ENCODE measurements at regions not wholly inside any gene's neighbourhood (a gene's known extent, or its start where the extent isn't known, plus 50 kb on each side); places are given as distances from the start of the nearest gene placed in this dataset.
"Not testable (repeated sequence)": the region's sequence is repeated elsewhere in the genome, so short reads cannot be mapped to it uniquely, and the experiment has no call there.

DNA sequence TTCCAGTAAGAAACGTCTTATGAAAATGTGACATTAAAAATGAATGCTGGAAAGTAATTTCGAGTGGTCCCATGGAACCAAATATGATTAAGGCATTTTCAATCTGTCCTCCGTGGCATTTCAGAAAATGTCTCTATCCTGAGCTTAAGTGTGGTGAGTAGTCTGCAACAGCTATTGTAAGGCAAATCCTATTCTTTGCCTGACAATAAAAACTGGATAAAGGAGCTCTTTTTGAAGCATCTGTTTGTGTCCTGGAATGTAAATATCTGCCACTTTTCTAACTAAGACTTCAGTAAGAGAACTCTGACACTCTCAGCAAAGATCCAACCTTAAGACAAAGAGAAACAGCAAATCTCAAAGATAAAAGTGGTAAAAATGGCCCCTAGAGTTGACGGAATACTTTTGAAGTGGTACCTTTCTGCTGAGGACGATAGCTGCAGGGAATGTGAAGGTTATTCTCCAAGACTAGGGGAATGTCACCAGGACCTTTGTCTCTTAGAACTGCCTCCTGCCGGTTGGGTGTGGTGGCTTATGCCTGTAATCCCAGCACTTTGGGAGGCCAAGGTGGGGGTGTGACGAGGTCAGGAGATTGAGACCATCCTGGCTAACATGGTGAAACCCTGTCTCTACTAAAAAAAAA lies 486.7 kb upstream of the ZP4 start:
- DNase-seq (ENCODE audit: low read depth) = no peak

DNA sequence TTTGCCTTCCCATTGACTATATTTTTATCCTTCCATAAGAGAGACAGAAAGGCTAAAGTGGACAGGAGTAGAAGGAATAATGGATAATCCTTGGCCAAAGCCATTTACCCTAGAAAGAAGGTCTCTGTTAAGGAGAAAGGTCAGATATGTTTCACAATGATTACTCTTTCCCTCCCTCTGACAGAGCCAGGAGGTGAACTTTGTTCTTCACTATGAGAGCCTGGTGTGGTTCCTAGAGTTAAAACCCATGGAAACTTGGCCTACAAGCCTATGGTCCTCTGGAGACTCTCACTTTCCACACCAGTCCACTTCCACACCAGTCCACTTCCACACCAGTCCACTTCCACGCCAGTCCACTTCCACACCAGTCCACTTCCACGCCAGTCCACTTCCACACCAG lies 479.9 kb upstream of the ZP4 start:
- DNase-seq (ENCODE audit: low read depth) = no peak

- no peak for DNase-seq (ENCODE audit: low read depth)
Observed at GRCh38 chr1:238364214-238364892, 473.6 kb upstream of the ZP4 start.

DNA sequence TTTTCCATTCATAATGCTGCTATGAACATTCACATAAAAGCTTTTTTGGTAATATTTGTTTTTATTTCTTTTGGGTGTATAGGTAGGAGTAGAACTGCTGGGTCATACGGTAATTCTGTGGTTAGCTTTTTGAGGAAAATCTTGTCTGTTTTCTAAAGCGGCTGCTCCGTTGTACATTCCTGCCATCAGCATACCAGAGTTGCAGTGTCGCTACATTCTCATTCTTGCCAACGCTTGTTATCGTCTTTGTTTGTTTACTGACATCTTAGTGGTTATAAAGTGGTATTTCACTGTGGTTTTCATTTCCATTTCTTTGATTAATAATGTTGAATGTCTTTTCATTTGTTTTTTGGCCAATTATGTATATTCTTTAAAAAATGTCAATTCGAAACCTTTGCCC lies 469.8 kb upstream of the ZP4 start:
- no peak for DNase-seq (ENCODE audit: low read depth)

- DNase-seq (ENCODE audit: low read depth) = no peak
Observed at GRCh38 chr1:238350471-238350870, 459.7 kb upstream of the ZP4 start.

DNA sequence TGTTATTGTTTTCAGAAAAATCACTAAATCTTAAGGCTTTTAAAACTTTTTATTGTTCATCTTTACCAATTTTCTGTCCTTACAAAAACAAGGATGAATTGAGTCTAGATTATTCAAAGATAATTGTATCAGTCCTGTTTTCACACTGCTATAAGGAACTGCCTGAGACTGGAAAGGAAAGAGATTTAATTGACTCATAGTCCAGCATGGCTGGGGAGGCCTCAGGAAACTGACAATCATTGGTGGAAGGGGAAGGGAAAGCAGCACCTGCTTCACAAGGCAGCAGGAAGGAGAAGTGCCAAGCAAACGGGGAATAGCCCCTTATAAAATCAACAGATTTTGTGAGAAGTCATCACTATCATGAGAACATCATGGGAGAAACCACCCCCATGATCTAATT lies 455.6 kb upstream of the ZP4 start:
- no peak for DNase-seq (ENCODE audit: low read depth)

DNA sequence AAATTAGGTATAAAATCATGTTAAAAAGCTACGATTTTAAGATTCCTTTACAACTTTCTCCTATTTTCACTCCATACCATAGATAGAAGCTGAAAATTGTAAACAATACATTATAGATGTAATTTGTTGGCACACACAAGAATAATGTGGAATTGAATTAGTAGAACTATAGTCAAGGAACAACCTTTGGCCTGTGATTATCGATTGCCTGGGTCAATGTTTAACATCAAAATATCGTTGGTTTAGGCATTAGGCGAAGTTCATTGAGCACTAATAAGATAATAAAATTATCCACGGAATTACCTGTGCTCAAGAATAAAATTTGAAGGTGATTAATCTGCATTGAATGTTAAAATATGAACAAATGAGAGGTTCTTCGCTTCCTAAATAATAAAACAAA lies 455.1 kb upstream of the ZP4 start:
- no peak for DNase-seq (ENCODE audit: low read depth)

DNA sequence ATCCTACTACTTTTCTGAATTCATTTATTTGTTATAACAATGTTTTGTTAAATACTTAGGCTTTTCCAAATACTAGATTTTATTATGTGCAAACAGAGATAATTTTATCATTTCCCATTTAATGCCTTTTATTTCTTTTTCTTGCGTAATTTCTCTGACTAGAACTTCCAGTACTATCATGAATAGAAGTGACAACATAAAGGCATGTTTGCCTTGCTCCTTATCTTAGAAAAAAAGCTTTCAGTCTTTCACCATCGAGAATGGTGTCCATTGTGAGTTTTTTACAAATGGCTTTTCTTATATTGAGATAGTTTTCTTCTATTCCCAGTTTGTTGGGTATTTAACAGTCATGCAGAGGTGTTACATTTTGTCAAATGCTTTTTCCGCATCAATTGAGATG lies 453.1 kb upstream of the ZP4 start:
- no peak for DNase-seq (ENCODE audit: low read depth)

DNA sequence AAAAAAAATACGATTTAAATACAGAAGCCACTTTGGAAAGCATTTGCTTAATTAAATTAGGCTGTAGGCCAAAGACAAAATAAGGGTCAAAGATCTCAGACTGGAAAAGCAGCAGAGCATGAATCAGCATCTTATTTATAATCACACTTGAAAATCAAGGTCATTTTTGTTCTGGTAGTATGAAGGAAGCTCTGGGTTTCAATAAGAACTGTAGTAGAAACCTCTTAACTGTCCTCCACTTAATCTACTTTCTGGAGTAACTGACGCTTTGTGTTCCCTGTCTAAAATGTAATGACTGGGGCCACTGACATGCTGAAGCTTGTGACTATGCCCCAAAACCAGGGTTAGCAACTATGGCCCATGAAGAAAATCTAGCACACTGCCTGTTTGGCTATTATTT lies 450.7 kb upstream of the ZP4 start:
- no peak for DNase-seq (ENCODE audit: low read depth)

GRCh38 chr1:238340989-238341388 lies 450.3 kb upstream of the ZP4 start:
- DNase-seq (ENCODE audit: low read depth) = peak; percentile 3

- no peak for DNase-seq (ENCODE audit: low read depth)
Observed at GRCh38 chr1:238336531-238336930, 445.8 kb upstream of the ZP4 start.

- no peak for DNase-seq (ENCODE audit: low read depth)
Observed at GRCh38 chr1:238334170-238334569, 443.4 kb upstream of the ZP4 start.

DNA sequence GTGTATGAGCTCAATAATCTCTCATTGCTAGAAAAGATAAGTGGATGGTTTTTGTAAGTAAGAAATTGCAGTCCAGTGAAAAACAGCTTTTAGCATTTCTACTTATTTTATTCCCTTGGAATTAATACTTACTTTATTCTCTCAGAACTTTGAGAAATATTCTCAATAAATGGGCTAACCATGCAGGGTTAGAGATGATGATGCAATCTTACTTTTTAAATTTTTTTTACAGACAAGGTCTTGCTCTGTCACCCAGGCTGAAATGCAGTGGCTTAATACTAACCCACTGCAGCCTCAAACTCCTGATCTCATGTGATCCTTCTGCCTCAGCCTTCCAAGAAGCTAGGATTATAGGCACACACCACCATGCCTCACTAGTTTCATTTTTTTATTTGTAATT lies 440.8 kb upstream of the ZP4 start:
- DNase-seq (ENCODE audit: low read depth) = no peak

- DNase-seq (ENCODE audit: low read depth) = no peak
Observed at GRCh38 chr1:238329671-238330070, 438.9 kb upstream of the ZP4 start.

DNA sequence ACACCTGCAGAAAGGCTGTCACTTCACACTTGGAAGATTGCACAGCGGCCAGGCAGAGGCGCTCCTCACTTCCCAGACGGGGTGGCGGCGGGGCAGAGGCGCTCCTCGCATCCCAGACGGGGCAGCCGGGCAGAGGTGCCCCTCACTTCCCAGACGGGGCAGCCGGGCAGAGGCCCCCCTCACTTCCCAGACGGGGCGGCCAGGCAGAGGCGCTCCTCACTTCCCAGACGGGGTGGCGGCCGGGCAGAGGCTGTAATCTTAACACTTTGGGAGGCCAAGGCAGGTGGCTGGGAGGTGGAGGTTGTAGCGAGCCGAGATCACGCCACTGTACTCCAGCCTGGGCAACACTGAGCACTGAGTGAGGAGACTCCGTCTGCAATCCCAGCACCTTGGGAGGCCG lies 436.3 kb upstream of the ZP4 start:
- not testable (repeated sequence) for DNase-seq (ENCODE audit: low read depth)

GRCh38 chr1:238326479-238326878 lies 435.8 kb upstream of the ZP4 start:
- not testable (repeated sequence) for DNase-seq (ENCODE audit: low read depth)

DNA sequence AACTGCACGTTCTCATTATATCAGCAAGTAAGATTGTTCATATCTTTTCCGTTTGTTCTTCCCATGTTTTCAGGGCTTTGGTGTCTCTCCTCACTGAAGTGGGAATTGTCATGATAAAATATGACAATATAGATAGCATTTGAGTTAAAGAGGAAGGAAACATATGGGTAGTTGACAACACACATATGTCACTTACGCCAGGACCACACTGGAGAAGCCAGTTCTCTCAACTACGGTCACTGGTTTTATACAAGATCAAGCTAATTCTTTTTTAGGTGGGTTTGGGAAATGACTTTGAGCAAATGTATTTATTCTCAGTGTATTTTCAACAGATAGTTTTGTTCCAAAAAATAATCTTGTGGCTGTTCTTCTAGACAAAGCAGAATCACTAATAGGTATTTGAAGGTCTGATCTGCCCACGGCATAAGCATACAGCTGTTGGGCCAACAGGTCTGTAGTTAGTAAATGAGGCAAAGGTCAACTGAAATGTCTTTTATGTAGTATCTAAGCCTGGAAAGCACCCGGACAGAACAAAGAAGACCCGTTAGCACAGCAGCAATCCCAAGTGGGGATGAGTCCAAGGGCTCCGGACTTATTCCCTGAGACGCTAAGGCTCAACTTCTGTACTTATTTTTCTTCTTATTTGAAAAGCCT lies 433.6 kb upstream of the ZP4 start:
- DNase-seq (ENCODE audit: low read depth) = no peak

DNA sequence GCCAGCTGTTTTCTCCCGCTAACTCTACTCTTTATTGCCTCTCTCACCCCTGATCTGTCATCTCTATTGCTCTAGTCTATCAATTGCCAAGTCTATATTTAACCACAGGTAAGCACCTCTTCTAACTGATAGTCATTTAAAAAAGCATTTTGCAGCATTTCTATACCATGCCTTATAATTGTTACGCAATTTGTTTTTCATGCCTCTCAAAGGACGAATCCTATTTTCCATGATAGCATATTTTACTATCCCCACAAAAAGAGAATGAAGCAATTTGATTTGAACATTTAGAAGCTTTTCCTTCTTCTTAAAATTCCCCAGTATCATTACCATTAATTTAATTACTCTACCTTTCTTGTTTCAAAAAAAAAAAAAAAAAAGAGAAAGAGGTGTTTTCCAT lies 432.8 kb upstream of the ZP4 start:
- no peak for DNase-seq (ENCODE audit: low read depth)

- no peak for DNase-seq (ENCODE audit: low read depth)
Observed at GRCh38 chr1:238319957-238320356, 429.2 kb upstream of the ZP4 start.

- no peak for DNase-seq (ENCODE audit: low read depth)
Observed at GRCh38 chr1:238318294-238319110, 427.8 kb upstream of the ZP4 start.

DNA sequence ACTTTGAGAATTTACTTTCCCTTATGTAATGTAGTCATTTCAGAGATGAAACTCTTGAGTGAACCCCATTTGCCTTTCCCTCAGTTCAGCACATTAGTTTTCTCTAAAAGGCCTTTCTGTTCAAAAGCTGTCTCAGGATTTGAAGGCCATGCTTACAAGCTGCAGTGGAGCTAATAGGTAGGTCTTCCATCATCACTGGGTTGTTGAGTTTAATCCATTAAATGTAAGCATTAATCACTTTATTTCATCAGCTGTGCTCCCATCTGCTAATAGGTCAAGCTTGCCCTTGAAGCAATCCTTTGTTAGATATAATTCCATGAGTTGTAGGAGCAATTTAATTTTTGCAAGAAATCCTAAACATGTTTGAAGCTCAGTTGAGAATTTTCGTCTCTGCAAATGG lies 422.2 kb upstream of the ZP4 start:
- DNase-seq (ENCODE audit: low read depth) = no peak

GRCh38 chr1:238306411-238306810 lies 415.7 kb upstream of the ZP4 start:
- no peak for DNase-seq (ENCODE audit: low read depth)

- DNase-seq (ENCODE audit: low read depth) = no peak
Observed at GRCh38 chr1:238302646-238303045, 411.9 kb upstream of the ZP4 start.

All from GM04504 (cell line).